PFSK-1 (cell line): ENCODE measurements at regions not wholly inside any gene's neighbourhood (a gene's known extent, or its start where the extent isn't known, plus 50 kb on each side); places are given as distances from the start of the nearest gene placed in this dataset.

Source experiments
- FOXP2 ChIP-seq: optimal IDR thresholded peaks from 2 replicates; pipeline ENCODE3; 2011; ENCODE audit warnings: borderline replicate concordance, control low read depth, inconsistent platforms; ENCODE audit not compliant: insufficient read depth; ENCODE audit errors: extremely low read length, extremely low read depth
- POLR2AphosphoS5 ChIP-seq: IDR thresholded peaks from 2 replicates; pipeline ENCODE4 v1.6.1; 2012; ENCODE audit warnings: low read depth, mild to moderate bottlenecking, control low read depth, low read length, moderate library complexity
- SIN3A ChIP-seq: IDR thresholded peaks from 2 replicates; pipeline ENCODE4 v1.6.1; 2012; ENCODE audit warnings: mild to moderate bottlenecking, low read length, moderate library complexity, borderline replicate concordance; ENCODE audit not compliant: insufficient read depth
- TAF1 ChIP-seq: IDR thresholded peaks from 2 replicates; pipeline ENCODE4 v1.6.1; 2012; ENCODE audit warnings: low read length, control low read depth, borderline replicate concordance; ENCODE audit not compliant: insufficient read depth
- TF ChIP-seq, protein P1 (sequence below), 2 experiments: IDR thresholded peaks; 2 replicates each; pipeline versions ENCODE4 v1.6.1 to v1.8.0; 2011 to 2012; ENCODE audit warnings: low read depth in 2 of 2, low read length in 2 of 2, control low read depth in 1 of 2, inconsistent platforms in 1 of 2, mild to moderate bottlenecking in 1 of 2, moderate library complexity in 1 of 2; ENCODE audit not compliant: insufficient read depth in 1 of 2

DNA sequence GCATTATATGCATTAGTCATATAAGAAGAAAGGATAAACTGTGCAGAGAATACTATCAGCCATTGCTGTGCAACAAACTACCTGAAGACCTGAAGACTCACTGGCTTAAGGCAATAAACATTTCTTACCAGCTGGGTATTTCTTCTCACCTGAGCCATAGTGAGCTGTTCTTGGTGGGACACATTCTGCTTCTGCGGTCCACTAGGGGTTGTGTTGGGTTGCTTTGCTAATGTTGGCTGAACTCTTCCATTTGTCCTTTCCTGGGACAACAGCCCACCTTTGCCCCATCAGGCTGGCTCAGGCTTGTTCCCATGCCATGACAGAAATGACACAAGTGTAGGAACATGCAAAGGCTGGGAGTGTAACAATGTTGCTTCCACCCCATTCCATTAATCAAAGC lies 388.6 kb downstream of the PCDH7 start:
- TF ChIP-seq SIN3A (no peak), FOXP2 (no peak), TAF1 (no peak), POLR2AphosphoS5 (no peak)
- TF ChIP-seq, protein P1, sequence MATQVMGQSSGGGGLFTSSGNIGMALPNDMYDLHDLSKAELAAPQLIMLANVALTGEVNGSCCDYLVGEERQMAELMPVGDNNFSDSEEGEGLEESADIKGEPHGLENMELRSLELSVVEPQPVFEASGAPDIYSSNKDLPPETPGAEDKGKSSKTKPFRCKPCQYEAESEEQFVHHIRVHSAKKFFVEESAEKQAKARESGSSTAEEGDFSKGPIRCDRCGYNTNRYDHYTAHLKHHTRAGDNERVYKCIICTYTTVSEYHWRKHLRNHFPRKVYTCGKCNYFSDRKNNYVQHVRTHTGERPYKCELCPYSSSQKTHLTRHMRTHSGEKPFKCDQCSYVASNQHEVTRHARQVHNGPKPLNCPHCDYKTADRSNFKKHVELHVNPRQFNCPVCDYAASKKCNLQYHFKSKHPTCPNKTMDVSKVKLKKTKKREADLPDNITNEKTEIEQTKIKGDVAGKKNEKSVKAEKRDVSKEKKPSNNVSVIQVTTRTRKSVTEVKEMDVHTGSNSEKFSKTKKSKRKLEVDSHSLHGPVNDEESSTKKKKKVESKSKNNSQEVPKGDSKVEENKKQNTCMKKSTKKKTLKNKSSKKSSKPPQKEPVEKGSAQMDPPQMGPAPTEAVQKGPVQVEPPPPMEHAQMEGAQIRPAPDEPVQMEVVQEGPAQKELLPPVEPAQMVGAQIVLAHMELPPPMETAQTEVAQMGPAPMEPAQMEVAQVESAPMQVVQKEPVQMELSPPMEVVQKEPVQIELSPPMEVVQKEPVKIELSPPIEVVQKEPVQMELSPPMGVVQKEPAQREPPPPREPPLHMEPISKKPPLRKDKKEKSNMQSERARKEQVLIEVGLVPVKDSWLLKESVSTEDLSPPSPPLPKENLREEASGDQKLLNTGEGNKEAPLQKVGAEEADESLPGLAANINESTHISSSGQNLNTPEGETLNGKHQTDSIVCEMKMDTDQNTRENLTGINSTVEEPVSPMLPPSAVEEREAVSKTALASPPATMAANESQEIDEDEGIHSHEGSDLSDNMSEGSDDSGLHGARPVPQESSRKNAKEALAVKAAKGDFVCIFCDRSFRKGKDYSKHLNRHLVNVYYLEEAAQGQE (IDR thresholded peaks at IDR 0.05; ENCODE audit: insufficient read depth in 1 of 2, low read depth in 2 of 2, low read length in 2 of 2): no peak

DNA sequence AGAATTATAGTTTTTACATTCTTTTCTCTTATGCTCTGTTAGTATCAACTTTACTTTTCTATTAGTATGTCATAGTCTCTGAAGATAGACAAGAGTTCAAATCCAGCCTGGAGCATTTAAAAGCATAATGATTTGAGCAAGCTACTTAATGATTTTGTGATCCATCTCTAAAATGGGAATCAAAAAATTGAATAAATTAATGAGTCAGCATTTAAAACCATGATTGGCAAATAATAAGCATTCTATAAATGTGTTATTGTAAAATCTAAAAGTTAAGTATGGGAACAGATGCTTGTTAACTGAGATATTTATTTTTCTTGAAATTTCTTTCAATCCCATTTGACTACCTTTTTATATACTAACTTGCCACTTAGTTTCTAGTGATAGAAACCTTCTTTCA lies 391.6 kb downstream of the PCDH7 start:
- TF ChIP-seq TAF1: no peak
- TF ChIP-seq, protein P1 (IDR thresholded peaks at IDR 0.05; ENCODE audit: insufficient read depth in 1 of 2, low read depth in 2 of 2, low read length in 2 of 2): no peak
- no peak for TF ChIP-seq FOXP2
- TF ChIP-seq POLR2AphosphoS5: no peak
- TF ChIP-seq SIN3A: no peak

DNA sequence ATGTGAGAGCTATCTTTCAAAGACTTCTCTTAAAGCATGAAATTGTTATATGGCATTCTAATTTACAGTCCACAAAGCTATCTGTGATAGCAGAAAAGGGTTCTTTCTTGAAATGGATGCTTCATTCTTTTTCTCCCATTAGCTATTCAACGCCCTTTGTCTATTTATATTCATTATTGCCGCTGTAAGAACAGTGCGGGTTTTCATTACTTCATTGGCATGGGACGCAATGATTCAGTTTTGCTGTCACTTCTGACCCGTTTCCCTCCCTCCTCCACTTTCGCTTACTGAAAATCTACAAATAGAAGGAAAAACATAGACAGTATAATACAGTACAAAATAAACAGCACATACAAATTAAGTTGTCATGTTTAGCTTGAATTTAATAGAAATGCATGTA lies 394.6 kb downstream of the PCDH7 start:
- TF ChIP-seq, protein P1 (IDR thresholded peaks at IDR 0.05; ENCODE audit: insufficient read depth in 1 of 2, low read depth in 2 of 2, low read length in 2 of 2): no peak
- TF ChIP-seq TAF1: no peak
- no peak for TF ChIP-seq FOXP2
- no peak for TF ChIP-seq POLR2AphosphoS5
- no peak for TF ChIP-seq SIN3A

DNA sequence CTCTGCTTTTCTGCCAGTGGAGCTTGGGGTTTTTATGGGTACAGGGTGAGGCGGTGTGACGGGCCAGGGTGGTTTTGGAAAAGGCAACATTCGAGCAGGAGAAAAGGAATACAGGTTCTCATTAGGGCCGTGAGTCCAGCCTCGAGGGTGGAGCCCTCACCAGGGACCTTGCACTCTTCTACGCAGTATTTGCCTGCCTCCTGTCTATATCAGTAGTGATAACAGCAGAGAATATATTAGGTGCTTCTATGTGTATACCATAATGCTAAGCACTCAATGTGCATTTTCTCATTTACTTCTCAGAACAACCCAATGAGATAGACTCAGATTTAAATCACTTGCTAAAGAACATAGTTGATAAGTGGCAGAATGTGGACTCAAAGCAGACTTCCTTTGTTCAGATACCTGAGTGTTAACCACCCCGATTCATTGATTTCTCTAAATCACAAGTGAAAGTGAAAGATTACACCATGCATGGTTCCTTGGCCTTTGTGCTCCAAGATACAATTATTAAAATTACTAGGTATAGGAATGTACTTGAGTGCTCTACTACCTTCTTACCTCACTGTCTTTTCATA lies 403.9 kb downstream of the PCDH7 start:
- no peak for TF ChIP-seq SIN3A

DNA sequence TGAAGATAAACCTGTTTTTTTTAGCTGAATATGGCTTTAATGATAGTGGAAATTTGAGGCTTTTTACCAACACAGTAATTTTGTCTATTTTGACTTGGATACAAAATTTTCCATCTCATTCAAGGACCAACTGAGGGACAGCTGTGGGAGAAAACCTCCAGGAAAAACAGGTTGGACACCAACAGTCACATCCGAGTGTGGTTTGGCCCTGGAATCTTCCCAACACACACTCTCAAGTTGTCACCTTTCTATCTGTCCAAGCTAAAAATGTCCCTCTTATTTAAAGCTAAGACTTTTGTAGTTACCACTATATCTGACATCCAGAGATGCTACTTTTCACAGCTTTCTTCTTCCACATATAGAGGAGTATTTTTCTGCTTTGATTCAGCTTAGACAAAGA lies 404.9 kb downstream of the PCDH7 start:
- TF ChIP-seq POLR2AphosphoS5 (no peak), TAF1 (no peak), SIN3A (no peak), FOXP2 (no peak)
- TF ChIP-seq, protein P1 (IDR thresholded peaks at IDR 0.05; ENCODE audit: insufficient read depth in 1 of 2, low read depth in 2 of 2, low read length in 2 of 2): no peak
